ENCODE measurements at regions not wholly inside any gene's neighbourhood (a gene's known extent, or its start where the extent isn't known, plus 50 kb on each side); places are given as distances from the start of the nearest gene placed in this dataset.
A peak's percentile ranks its signal among the peaks of the same experiment; 100 is the strongest.

DNA sequence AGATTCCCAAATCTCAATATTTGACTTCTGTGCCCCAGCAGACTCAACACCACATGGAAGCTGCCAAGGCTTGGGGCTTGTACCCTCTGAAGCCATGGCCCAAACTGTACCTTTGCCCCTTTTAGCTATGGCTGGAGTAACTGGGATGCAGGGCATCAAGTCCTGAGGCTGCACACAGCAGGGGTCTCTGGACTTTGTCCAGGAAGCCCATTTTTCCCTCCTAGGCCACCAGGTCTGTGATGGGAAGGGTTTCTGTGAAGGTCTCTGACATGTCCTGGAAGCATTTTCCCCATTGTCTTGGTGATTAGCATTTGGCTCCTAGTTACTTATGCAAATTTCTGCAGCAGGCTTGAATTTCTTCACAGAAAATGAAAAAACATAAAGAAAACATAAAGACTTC, 762.3 kb downstream of the GALC start:
- Histone ChIP-seq H3K36me3 (ENCODE audit: insufficient read depth, low read length, poor library complexity, severe bottlenecking) (no peaks in the 10 kb centered on the region), H3K27ac (ENCODE audit: low read depth, low read length, poor library complexity, severe bottlenecking) (no peak overlapping the region), H3K4me1 (ENCODE audit: insufficient read depth, low read length, poor library complexity, severe bottlenecking) (peaks cover 8% of the 10 kb centered on the region), H3K9me3 (ENCODE audit: low read depth, low read length, poor library complexity, severe bottlenecking) (peaks cover 10% of the 10 kb centered on the region), H3K27me3 (replicated peaks; ENCODE audit: insufficient read depth, low read depth, low read length, poor library complexity) (no peaks in the 10 kb centered on the region), H3K4me3 (ENCODE audit: low read depth, low read length, poor library complexity, severe bottlenecking) (no peak overlapping the region)
- no peak for DNase-seq (ENCODE audit: low spot score)
- no TSS peak for BruUV-seq (replicated peaks)
- CTCF ChIA-PET: interaction anchor here (0.7 kb wide), 1 partner anchor 1771 kb away, joined by 3 read pairs; no protein-coding TSS in a partner anchor
- POLR2A ChIA-PET (ENCODE audit: low non-redundant PET): no interaction called here
- intact Hi-C loops (cut with micrococcal nuclease; ENCODE audit: unreplicated experiment): no loop called here
- no peak for TF ChIP-seq CTCF (conservative IDR thresholded peaks at IDR 0.05; ENCODE audit: low read depth, low read length)
- no peak for TF ChIP-seq EZH2 (IDR thresholded peaks at IDR 0.05; ENCODE audit: borderline replicate concordance, low read depth, low read length, poor library complexity, severe bottlenecking)

GRCh38 chr14:87229131-87229530, 763.9 kb downstream of the GALC start:
- ChIA-PET POLR2A (ENCODE audit: low non-redundant PET) (no interaction called here), CTCF (no interaction called here)
- peaks cover 8% of the 10 kb centered on the region for H3K4me1 ChIP-seq (ENCODE audit: insufficient read depth, low read length, poor library complexity, severe bottlenecking)
- BruUV-seq (replicated peaks): no TSS peak
- H3K36me3 ChIP-seq (ENCODE audit: insufficient read depth, low read length, poor library complexity, severe bottlenecking): no peaks in the 10 kb centered on the region
- intact Hi-C loops (cut with micrococcal nuclease; ENCODE audit: unreplicated experiment): no loop called here
- TF ChIP-seq EZH2 (IDR thresholded peaks at IDR 0.05; ENCODE audit: borderline replicate concordance, low read depth, low read length, poor library complexity, severe bottlenecking) (no peak), CTCF (conservative IDR thresholded peaks at IDR 0.05; ENCODE audit: low read depth, low read length) (no peak)
- H3K27me3 ChIP-seq (replicated peaks; ENCODE audit: insufficient read depth, low read depth, low read length, poor library complexity): no peaks in the 10 kb centered on the region
- no peak overlapping the region for H3K4me3 ChIP-seq (ENCODE audit: low read depth, low read length, poor library complexity, severe bottlenecking)
- DNase-seq (ENCODE audit: low spot score): peak; percentile 80
- H3K27ac ChIP-seq (ENCODE audit: low read depth, low read length, poor library complexity, severe bottlenecking): no peak overlapping the region
- H3K9me3 ChIP-seq (ENCODE audit: low read depth, low read length, poor library complexity, severe bottlenecking): peaks cover 10% of the 10 kb centered on the region

GRCh38 chr14:87217023-87217422, 776.0 kb downstream of the GALC start:
- POLR2A ChIA-PET (ENCODE audit: low non-redundant PET): no interaction called here
- CTCF ChIA-PET: no interaction called here

More at GRCh38 chr14:87217023-87217422, 776.0 kb downstream of the GALC start:
- intact Hi-C loops (cut with micrococcal nuclease; ENCODE audit: unreplicated experiment): no loop called here
- H3K27ac ChIP-seq (ENCODE audit: low read depth, low read length, poor library complexity, severe bottlenecking): no peak overlapping the region
- H3K4me3 ChIP-seq (ENCODE audit: low read depth, low read length, poor library complexity, severe bottlenecking): no peak overlapping the region
- DNase-seq (ENCODE audit: low spot score): no peak
- H3K36me3 ChIP-seq (ENCODE audit: insufficient read depth, low read length, poor library complexity, severe bottlenecking): no peaks in the 10 kb centered on the region
- BruUV-seq (replicated peaks): no TSS peak
- no peaks in the 10 kb centered on the region for H3K27me3 ChIP-seq (replicated peaks; ENCODE audit: insufficient read depth, low read depth, low read length, poor library complexity)
- no peak for TF ChIP-seq CTCF (conservative IDR thresholded peaks at IDR 0.05; ENCODE audit: low read depth, low read length)
- no peak for TF ChIP-seq EZH2 (IDR thresholded peaks at IDR 0.05; ENCODE audit: borderline replicate concordance, low read depth, low read length, poor library complexity, severe bottlenecking)
- no peaks in the 10 kb centered on the region for H3K4me1 ChIP-seq (ENCODE audit: insufficient read depth, low read length, poor library complexity, severe bottlenecking)
- H3K9me3 ChIP-seq (ENCODE audit: low read depth, low read length, poor library complexity, severe bottlenecking): no peaks in the 10 kb centered on the region
